ENCODE measurements at regions not wholly inside any gene's neighbourhood (a gene's known extent, or its start where the extent isn't known, plus 50 kb on each side); places are given as distances from the start of the nearest gene placed in this dataset.

DNA sequence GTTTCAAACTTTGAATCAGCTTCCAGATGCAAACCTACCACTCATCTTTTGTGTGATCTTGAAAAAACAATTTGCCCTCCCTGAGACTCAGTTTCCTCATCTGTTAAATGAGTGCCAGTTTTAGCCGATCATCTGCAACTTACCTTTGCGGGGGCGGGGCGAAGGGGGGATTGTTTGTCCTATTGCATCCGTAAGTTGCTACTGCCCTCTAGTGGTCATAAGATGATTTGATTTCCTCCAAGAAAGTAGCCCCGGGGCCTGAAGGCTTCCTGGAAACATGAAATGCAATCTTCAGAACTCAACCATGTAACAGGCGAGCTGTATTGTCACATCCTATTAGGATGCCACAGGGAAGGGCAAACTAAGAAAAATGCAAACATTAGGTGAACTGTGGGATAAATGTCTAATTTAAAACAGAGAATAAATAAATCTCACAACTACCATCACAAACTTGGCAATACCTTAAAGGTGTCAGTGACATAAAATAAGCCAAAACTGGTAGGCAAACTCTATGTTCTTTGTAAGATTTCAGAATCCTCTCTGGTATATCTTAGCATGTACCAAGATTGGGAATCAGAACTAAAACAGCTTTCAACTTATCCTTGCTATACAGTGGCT lies 63.5 kb upstream of the CLDN18 start (continued):
- TF ChIP-seq, protein P1, sequence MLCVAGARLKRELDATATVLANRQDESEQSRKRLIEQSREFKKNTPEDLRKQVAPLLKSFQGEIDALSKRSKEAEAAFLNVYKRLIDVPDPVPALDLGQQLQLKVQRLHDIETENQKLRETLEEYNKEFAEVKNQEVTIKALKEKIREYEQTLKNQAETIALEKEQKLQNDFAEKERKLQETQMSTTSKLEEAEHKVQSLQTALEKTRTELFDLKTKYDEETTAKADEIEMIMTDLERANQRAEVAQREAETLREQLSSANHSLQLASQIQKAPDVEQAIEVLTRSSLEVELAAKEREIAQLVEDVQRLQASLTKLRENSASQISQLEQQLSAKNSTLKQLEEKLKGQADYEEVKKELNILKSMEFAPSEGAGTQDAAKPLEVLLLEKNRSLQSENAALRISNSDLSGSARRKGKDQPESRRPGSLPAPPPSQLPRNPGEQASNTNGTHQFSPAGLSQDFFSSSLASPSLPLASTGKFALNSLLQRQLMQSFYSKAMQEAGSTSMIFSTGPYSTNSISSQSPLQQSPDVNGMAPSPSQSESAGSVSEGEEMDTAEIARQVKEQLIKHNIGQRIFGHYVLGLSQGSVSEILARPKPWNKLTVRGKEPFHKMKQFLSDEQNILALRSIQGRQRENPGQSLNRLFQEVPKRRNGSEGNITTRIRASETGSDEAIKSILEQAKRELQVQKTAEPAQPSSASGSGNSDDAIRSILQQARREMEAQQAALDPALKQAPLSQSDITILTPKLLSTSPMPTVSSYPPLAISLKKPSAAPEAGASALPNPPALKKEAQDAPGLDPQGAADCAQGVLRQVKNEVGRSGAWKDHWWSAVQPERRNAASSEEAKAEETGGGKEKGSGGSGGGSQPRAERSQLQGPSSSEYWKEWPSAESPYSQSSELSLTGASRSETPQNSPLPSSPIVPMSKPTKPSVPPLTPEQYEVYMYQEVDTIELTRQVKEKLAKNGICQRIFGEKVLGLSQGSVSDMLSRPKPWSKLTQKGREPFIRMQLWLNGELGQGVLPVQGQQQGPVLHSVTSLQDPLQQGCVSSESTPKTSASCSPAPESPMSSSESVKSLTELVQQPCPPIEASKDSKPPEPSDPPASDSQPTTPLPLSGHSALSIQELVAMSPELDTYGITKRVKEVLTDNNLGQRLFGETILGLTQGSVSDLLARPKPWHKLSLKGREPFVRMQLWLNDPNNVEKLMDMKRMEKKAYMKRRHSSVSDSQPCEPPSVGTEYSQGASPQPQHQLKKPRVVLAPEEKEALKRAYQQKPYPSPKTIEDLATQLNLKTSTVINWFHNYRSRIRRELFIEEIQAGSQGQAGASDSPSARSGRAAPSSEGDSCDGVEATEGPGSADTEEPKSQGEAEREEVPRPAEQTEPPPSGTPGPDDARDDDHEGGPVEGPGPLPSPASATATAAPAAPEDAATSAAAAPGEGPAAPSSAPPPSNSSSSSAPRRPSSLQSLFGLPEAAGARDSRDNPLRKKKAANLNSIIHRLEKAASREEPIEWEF (CRISPR knock-in tag; IDR thresholded peaks at IDR 0.05), result no peak
- TF ChIP-seq, protein P2, sequence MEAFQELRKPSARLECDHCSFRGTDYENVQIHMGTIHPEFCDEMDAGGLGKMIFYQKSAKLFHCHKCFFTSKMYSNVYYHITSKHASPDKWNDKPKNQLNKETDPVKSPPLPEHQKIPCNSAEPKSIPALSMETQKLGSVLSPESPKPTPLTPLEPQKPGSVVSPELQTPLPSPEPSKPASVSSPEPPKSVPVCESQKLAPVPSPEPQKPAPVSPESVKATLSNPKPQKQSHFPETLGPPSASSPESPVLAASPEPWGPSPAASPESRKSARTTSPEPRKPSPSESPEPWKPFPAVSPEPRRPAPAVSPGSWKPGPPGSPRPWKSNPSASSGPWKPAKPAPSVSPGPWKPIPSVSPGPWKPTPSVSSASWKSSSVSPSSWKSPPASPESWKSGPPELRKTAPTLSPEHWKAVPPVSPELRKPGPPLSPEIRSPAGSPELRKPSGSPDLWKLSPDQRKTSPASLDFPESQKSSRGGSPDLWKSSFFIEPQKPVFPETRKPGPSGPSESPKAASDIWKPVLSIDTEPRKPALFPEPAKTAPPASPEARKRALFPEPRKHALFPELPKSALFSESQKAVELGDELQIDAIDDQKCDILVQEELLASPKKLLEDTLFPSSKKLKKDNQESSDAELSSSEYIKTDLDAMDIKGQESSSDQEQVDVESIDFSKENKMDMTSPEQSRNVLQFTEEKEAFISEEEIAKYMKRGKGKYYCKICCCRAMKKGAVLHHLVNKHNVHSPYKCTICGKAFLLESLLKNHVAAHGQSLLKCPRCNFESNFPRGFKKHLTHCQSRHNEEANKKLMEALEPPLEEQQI (IDR thresholded peaks at IDR 0.05), result no peak
- TF ChIP-seq MYC (IDR thresholded peaks at IDR 0.05; ENCODE audit: low read depth, low read length), result no peak
- no peak for TF ChIP-seq MYC (CRISPR knock-in tag; IDR thresholded peaks at IDR 0.05; ENCODE audit: borderline replicate concordance, low read depth)
- TF ChIP-seq, protein P3, sequence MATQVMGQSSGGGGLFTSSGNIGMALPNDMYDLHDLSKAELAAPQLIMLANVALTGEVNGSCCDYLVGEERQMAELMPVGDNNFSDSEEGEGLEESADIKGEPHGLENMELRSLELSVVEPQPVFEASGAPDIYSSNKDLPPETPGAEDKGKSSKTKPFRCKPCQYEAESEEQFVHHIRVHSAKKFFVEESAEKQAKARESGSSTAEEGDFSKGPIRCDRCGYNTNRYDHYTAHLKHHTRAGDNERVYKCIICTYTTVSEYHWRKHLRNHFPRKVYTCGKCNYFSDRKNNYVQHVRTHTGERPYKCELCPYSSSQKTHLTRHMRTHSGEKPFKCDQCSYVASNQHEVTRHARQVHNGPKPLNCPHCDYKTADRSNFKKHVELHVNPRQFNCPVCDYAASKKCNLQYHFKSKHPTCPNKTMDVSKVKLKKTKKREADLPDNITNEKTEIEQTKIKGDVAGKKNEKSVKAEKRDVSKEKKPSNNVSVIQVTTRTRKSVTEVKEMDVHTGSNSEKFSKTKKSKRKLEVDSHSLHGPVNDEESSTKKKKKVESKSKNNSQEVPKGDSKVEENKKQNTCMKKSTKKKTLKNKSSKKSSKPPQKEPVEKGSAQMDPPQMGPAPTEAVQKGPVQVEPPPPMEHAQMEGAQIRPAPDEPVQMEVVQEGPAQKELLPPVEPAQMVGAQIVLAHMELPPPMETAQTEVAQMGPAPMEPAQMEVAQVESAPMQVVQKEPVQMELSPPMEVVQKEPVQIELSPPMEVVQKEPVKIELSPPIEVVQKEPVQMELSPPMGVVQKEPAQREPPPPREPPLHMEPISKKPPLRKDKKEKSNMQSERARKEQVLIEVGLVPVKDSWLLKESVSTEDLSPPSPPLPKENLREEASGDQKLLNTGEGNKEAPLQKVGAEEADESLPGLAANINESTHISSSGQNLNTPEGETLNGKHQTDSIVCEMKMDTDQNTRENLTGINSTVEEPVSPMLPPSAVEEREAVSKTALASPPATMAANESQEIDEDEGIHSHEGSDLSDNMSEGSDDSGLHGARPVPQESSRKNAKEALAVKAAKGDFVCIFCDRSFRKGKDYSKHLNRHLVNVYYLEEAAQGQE (IDR thresholded peaks at IDR 0.05; ENCODE audit: borderline replicate concordance), result peak; percentile 24; the same call in 1 of the 2 replicates
- TF ChIP-seq, protein P3 (CRISPR knock-in tag; IDR thresholded peaks at IDR 0.05; ENCODE audit: low read depth), result no peak
- peak; percentile 59 to 74; a peak in 3 of 4 replicates for TF ChIP-seq RAD21 (CRISPR knock-in tag; conservative IDR thresholded peaks at IDR 0.05 in 1 of 2, IDR thresholded peaks at IDR 0.05 in 1 of 2)
- TF ChIP-seq ZFP1 (CRISPR knock-in tag; IDR thresholded peaks at IDR 0.05), result no peak
- no peak for TF ChIP-seq ZNF282 (CRISPR knock-in tag; IDR thresholded peaks at IDR 0.05)
- no peak for TF ChIP-seq BRD9 (IDR thresholded peaks at IDR 0.05; ENCODE audit: low read depth, partially characterized antibody)
- no peak for TF ChIP-seq HNRNPL (IDR thresholded peaks at IDR 0.05; ENCODE audit: low read depth, low read length)
- TF ChIP-seq NR1H2 (CRISPR knock-in tag; IDR thresholded peaks at IDR 0.05), result no peak
